Activated naive CD4-positive, alpha-beta T cell treated with anti-CD3 and anti-CD28 coated beads, Interleukin-2, amount 50 U/mL, for 24 hours (primary cell): ENCODE measurements at regions not wholly inside any gene's neighbourhood (a gene's known extent, or its start where the extent isn't known, plus 50 kb on each side); places are given as distances from the start of the nearest gene placed in this dataset.

Experiments
- H3K27ac Mint-ChIP-seq: one replicate; pipeline ENCODE4 v1.8.0; 2021; ENCODE audit warnings: mild to moderate bottlenecking, mixed read lengths
- H3K27me3 Mint-ChIP-seq: one replicate; pipeline ENCODE4 v1.8.0; 2021; ENCODE audit warnings: mixed read lengths
- H3K36me3 Mint-ChIP-seq: one replicate; pipeline ENCODE4 v1.8.0; 2021; ENCODE audit warnings: mixed read lengths
- H3K4me1 Mint-ChIP-seq: one replicate; pipeline ENCODE4 v1.8.0; 2021; ENCODE audit warnings: mixed read lengths
- H3K4me3 Mint-ChIP-seq: one replicate; pipeline ENCODE4 v1.8.0; 2021; ENCODE audit warnings: mild to moderate bottlenecking, mixed read lengths
- H3K9me3 Mint-ChIP-seq: one replicate; pipeline ENCODE4 v1.8.0; 2021; ENCODE audit warnings: mixed read lengths

DNA sequence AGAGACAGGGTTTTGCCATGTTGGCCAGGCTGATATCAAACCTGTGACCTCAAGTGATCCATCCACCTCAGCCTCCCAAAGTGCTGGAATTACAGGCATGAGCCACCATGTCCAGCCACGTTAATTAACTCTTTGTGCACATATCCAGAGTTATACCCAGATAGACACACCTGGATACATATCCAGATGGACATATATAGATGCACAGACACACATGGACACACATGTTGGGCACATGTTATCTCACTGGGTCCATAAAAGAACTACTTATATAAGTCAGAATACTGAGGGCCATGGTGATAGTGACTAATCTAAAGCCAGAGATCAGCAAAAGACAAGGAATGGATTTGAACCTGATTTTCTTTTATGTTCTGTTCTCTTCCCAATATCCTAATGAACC lies 158.6 kb downstream of the IRS1 start:
- Mint-ChIP-seq H3K27ac (no peak overlapping the region), H3K9me3 (no peaks in the 10 kb centered on the region), H3K36me3 (peaks cover 1% of the 10 kb centered on the region), H3K4me1 (no peaks in the 10 kb centered on the region), H3K4me3 (no peak overlapping the region), H3K27me3 (no peaks in the 10 kb centered on the region)

DNA sequence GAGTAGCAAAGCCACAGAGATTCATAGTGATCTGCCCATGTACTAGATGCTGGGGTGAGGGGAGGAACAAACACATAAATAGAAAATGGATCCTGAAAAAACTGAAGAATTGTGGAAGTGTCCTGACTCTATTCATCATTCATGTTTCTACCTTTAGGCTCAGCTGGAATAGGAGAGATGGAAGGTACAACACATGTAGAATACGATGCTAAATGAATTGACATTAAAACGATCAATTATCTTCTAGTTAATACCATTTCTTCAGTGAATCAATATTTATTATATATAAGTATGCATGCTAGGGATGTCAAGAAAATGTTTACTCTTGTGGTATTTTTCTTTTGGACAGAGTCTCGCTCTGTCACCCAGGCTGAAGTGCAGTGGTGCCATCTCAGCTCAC lies 159.1 kb downstream of the IRS1 start:
- Mint-ChIP-seq H3K9me3 (no peaks in the 10 kb centered on the region), H3K4me1 (no peaks in the 10 kb centered on the region), H3K4me3 (no peak overlapping the region), H3K27ac (no peak overlapping the region), H3K36me3 (peaks cover 1% of the 10 kb centered on the region), H3K27me3 (no peaks in the 10 kb centered on the region)

DNA sequence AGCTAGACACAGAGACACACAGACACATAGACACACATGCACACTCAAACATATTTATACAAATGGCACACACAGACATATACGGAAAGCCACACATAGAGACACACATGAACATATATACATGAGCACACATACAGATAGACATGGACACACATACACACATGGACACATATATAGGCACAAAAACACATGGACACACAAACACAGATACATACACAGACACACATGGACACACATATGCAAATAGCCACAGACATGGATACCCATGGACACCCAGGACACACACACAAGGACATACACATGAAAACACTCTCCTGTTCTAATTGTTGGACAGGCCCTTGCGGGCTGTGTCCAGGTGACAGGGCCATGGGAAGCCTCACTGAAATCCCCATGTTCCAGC lies 160.1 kb downstream of the IRS1 start:
- Mint-ChIP-seq H3K4me3 (no peak overlapping the region), H3K9me3 (no peaks in the 10 kb centered on the region), H3K27ac (no peak overlapping the region), H3K27me3 (no peaks in the 10 kb centered on the region), H3K4me1 (no peaks in the 10 kb centered on the region), H3K36me3 (peaks cover 1% of the 10 kb centered on the region)

GRCh38 chr2:226638576-226638975 lies 161.0 kb downstream of the IRS1 start:
- no peaks in the 10 kb centered on the region for H3K9me3 Mint-ChIP-seq
- H3K4me3 Mint-ChIP-seq, result no peak overlapping the region
- H3K4me1 Mint-ChIP-seq, result no peaks in the 10 kb centered on the region
- H3K27me3 Mint-ChIP-seq, result no peaks in the 10 kb centered on the region
- no peak overlapping the region for H3K27ac Mint-ChIP-seq
- H3K36me3 Mint-ChIP-seq, result peaks cover 1% of the 10 kb centered on the region

GRCh38 chr2:226637383-226637782 lies 162.2 kb downstream of the IRS1 start:
- Mint-ChIP-seq H3K9me3 (no peaks in the 10 kb centered on the region), H3K36me3 (peaks cover 1% of the 10 kb centered on the region), H3K4me1 (no peaks in the 10 kb centered on the region), H3K27ac (no peak overlapping the region), H3K4me3 (no peak overlapping the region), H3K27me3 (peaks cover 3% of the 10 kb centered on the region)

DNA sequence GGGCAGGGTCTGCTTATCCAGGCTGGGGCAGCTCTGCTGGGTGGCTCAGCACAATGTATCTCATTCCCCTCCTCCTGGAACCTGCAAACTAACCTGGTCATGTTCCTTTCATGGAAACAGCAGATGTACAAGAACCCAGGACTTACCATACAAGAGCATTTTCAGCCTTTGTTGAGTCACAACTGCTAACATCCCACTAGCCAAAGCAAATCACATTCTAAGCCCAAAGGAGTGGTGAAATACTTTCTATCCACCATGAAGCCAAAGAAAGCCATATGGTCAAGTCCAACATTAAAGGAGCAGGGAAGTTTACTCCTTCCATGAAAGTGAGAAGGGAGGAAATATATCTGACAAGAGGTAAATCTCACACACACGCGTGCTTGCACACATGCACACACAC lies 163.0 kb downstream of the IRS1 start:
- Mint-ChIP-seq H3K4me3 (no peak overlapping the region), H3K4me1 (no peaks in the 10 kb centered on the region), H3K27ac (no peak overlapping the region), H3K36me3 (peaks cover 1% of the 10 kb centered on the region), H3K27me3 (peaks cover 3% of the 10 kb centered on the region), H3K9me3 (no peaks in the 10 kb centered on the region)

DNA sequence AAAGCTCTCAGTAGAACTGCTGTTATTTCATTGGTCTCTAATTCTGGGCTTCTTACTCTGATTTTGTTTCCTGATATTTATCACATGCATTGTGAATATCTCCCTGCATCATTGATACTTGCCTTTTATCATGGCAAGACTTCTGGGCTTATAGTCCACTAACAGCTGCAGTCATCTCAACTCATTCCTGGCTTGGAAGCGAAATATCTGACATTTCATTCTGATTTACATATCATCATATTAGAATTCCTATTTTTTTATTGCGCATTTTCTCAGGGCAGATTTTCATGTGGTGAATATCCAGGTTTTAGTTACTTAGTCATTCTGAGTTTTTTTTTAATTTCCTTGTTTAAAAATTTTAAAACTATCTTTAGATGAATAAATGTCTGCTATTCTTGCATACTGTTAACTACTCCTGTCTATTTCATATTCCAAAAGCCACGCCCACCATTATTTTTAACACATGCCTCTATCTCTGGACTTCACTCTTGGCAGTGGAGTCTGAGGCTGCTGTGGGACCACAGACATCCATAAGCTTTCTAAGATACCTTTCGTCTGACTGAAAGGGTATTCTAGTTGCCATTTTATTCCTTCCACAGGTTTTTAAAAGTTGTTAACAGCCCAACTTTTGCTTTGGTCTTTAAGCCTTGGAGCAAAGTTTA lies 164.5 kb downstream of the IRS1 start:
- Mint-ChIP-seq H3K36me3 (no peaks in the 10 kb centered on the region), H3K4me3 (no peak overlapping the region), H3K9me3 (no peaks in the 10 kb centered on the region), H3K27ac (no peak overlapping the region), H3K27me3 (peaks cover 3% of the 10 kb centered on the region), H3K4me1 (no peaks in the 10 kb centered on the region)

- Mint-ChIP-seq H3K4me1 (no peaks in the 10 kb centered on the region), H3K27me3 (peaks cover 3% of the 10 kb centered on the region), H3K27ac (no peak overlapping the region), H3K36me3 (no peaks in the 10 kb centered on the region), H3K9me3 (no peaks in the 10 kb centered on the region), H3K4me3 (no peak overlapping the region)
Observed at GRCh38 chr2:226631671-226632070, 167.9 kb downstream of the IRS1 start.

DNA sequence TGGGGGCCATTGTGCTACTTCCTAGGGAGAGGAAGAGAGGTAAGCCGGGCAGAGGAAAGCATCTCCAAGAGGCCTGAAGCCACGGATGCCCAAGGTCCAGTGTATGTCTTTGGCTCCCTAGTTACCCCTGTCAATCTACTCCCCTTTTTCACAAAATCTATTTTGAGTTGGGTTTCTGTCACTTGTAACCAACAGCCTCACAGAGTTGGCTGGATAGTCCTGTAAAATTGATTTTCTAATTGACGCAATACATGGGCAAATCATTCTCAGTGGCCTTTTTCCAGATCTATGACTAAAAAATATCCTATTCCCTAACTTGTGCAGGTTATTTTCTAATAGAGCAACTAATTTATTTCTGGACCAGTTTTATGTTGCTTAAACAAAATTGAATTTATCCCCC lies 168.4 kb downstream of the IRS1 start:
- Mint-ChIP-seq H3K9me3 (no peaks in the 10 kb centered on the region), H3K4me1 (no peaks in the 10 kb centered on the region), H3K36me3 (no peaks in the 10 kb centered on the region), H3K4me3 (no peak overlapping the region), H3K27me3 (peaks cover 3% of the 10 kb centered on the region), H3K27ac (no peak overlapping the region)

GRCh38 chr2:226625946-226626345 lies 173.7 kb downstream of the IRS1 start:
- Mint-ChIP-seq H3K4me1 (no peaks in the 10 kb centered on the region), H3K36me3 (no peaks in the 10 kb centered on the region), H3K9me3 (no peaks in the 10 kb centered on the region)

DNA sequence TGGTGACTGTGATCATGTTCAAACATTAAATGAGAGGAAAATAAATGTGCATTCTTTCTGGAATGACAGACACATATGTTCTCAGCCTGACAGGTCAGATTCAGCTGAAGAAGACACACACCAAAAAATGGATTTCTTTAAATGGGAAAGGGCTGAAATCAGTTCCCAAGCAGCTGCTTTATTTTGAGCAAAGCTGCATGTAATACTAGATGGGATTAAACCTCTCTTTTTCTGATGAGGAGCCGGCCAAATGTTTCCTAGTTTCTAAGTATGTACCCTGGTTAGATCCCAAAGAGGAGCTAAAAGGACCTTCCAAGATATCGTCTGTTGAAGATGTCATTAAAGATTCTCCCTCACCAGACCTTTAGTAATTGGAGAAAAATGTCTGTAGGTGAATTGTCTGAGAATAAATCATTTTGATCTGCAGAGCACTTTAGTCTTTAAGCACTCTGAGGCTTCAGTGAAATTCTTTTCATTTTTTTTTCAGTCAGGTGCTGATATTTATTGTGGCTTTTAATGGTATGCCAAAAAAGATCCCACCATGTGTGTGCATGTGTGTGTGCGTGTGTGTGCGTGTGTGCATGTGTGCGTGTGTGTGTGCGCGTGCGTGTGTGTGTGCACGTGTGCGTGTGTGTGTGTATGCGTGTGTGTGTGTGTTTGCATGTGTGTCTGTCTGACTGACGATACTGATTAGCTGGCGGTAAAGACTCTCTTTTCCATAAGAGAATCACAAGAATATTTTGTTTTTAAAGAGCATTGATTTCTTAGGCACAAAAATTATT lies 175.8 kb downstream of the IRS1 start:
- no peak overlapping the region for H3K4me3 Mint-ChIP-seq

More at GRCh38 chr2:226625946-226626345, 173.7 kb downstream of the IRS1 start:
- H3K4me3 Mint-ChIP-seq, result no peak overlapping the region
- H3K27ac Mint-ChIP-seq, result no peak overlapping the region
- no peaks in the 10 kb centered on the region for H3K27me3 Mint-ChIP-seq

GRCh38 chr2:226622484-226622883 lies 177.1 kb downstream of the IRS1 start:
- H3K27me3 Mint-ChIP-seq, result peaks cover 2% of the 10 kb centered on the region
- no peaks in the 10 kb centered on the region for H3K4me1 Mint-ChIP-seq
- H3K9me3 Mint-ChIP-seq, result no peaks in the 10 kb centered on the region
- no peak overlapping the region for H3K4me3 Mint-ChIP-seq
- H3K27ac Mint-ChIP-seq, result no peak overlapping the region
- H3K36me3 Mint-ChIP-seq, result no peaks in the 10 kb centered on the region

More for the DNA sequence above, 175.8 kb downstream of the IRS1 start:
- no peaks in the 10 kb centered on the region for H3K4me1 Mint-ChIP-seq
- H3K27ac Mint-ChIP-seq, result no peak overlapping the region
- peaks cover 2% of the 10 kb centered on the region for H3K27me3 Mint-ChIP-seq
- no peaks in the 10 kb centered on the region for H3K36me3 Mint-ChIP-seq
- H3K9me3 Mint-ChIP-seq, result no peaks in the 10 kb centered on the region

- Mint-ChIP-seq H3K4me1 (no peaks in the 10 kb centered on the region), H3K9me3 (no peaks in the 10 kb centered on the region), H3K36me3 (no peaks in the 10 kb centered on the region), H3K27ac (no peak overlapping the region), H3K27me3 (peaks cover 2% of the 10 kb centered on the region), H3K4me3 (no peak overlapping the region)
Observed at GRCh38 chr2:226620176-226620575, 179.4 kb downstream of the IRS1 start.

DNA sequence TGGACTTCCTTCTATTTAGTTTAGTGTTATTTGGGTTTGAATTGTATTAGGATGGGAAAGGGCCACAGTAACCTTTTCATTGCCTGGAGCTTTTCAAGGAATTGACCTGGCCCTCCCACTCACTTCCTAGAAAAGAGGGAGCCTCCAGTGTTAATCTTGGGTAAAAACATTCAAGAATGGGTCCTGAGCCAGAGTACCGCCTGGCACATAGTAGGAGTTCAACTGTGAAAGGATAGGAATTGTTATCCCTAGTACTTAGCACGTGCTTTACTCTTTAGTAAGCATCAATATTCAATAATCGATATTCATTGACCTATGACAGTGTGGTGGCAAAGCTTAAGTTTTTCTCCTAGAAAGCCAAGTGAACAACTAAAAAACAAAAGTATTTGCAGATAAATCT lies 179.9 kb downstream of the IRS1 start:
- peaks cover 2% of the 10 kb centered on the region for H3K27me3 Mint-ChIP-seq
- no peaks in the 10 kb centered on the region for H3K4me1 Mint-ChIP-seq
- H3K4me3 Mint-ChIP-seq, result no peak overlapping the region
- no peaks in the 10 kb centered on the region for H3K9me3 Mint-ChIP-seq
- H3K27ac Mint-ChIP-seq, result no peak overlapping the region
- no peaks in the 10 kb centered on the region for H3K36me3 Mint-ChIP-seq

GRCh38 chr2:226618875-226619605 lies 180.6 kb downstream of the IRS1 start:
- H3K4me1 Mint-ChIP-seq, result no peaks in the 10 kb centered on the region
- H3K27ac Mint-ChIP-seq, result no peak overlapping the region
- H3K27me3 Mint-ChIP-seq, result peaks cover 2% of the 10 kb centered on the region
- H3K4me3 Mint-ChIP-seq, result no peak overlapping the region
- no peaks in the 10 kb centered on the region for H3K9me3 Mint-ChIP-seq
- no peaks in the 10 kb centered on the region for H3K36me3 Mint-ChIP-seq

GRCh38 chr2:226618544-226618874 lies 181.1 kb downstream of the IRS1 start:
- H3K9me3 Mint-ChIP-seq, result no peaks in the 10 kb centered on the region
- no peak overlapping the region for H3K27ac Mint-ChIP-seq
- H3K4me1 Mint-ChIP-seq, result no peaks in the 10 kb centered on the region
- no peak overlapping the region for H3K4me3 Mint-ChIP-seq
- H3K36me3 Mint-ChIP-seq, result no peaks in the 10 kb centered on the region
- H3K27me3 Mint-ChIP-seq, result peaks cover 2% of the 10 kb centered on the region
